ENCODE measurements at regions not wholly inside any gene's neighbourhood (a gene's known extent, or its start where the extent isn't known, plus 50 kb on each side); places are given as distances from the start of the nearest gene placed in this dataset.
A peak's percentile ranks its signal among the peaks of the same experiment; 100 is the strongest.

- no peak for FAIRE-seq
These were observed 444.4 kb upstream of the IGFBP7 start for GRCh38 chr4:57554556-57555092.

GRCh38 chr4:57553728-57554127 lies 443.5 kb upstream of the IGFBP7 start:
- FAIRE-seq, result peak; percentile 92

GRCh38 chr4:57550198-57550597 lies 440.0 kb upstream of the IGFBP7 start:
- FAIRE-seq, result no peak

- no peak for FAIRE-seq
These were observed 438.7 kb upstream of the IGFBP7 start for GRCh38 chr4:57548856-57549255.

GRCh38 chr4:57544811-57545654 lies 434.8 kb upstream of the IGFBP7 start:
- no peak for FAIRE-seq

GRCh38 chr4:57504797-57505530 lies 394.8 kb upstream of the IGFBP7 start:
- FAIRE-seq, result no peak

- no peak for FAIRE-seq
These were observed 394.0 kb upstream of the IGFBP7 start for GRCh38 chr4:57504139-57504538.

- FAIRE-seq, result no peak
These were observed 391.5 kb upstream of the IGFBP7 start for GRCh38 chr4:57501720-57502119.

GRCh38 chr4:57499786-57500185 lies 389.6 kb upstream of the IGFBP7 start:
- FAIRE-seq, result no peak

- no peak for FAIRE-seq
These were observed 388.1 kb upstream of the IGFBP7 start for GRCh38 chr4:57498251-57498650.

GRCh38 chr4:57496697-57497471 lies 386.7 kb upstream of the IGFBP7 start:
- FAIRE-seq, result no peak

- no peak for FAIRE-seq
These were observed 384.6 kb upstream of the IGFBP7 start for GRCh38 chr4:57494821-57495220.

GRCh38 chr4:57492251-57492878 lies 382.2 kb upstream of the IGFBP7 start:
- FAIRE-seq, result no peak

- no peak for FAIRE-seq
These were observed 381.2 kb upstream of the IGFBP7 start for GRCh38 chr4:57491388-57491787.

GRCh38 chr4:57490520-57491255 lies 380.5 kb upstream of the IGFBP7 start:
- no peak for FAIRE-seq

- FAIRE-seq, result no peak
These were observed 378.4 kb upstream of the IGFBP7 start for GRCh38 chr4:57488366-57489162.

- FAIRE-seq, result no peak
These were observed 365.2 kb upstream of the IGFBP7 start for GRCh38 chr4:57475424-57475823.

GRCh38 chr4:57465321-57466056 lies 355.3 kb upstream of the IGFBP7 start:
- no peak for FAIRE-seq

- peak; percentile 8 for FAIRE-seq
These were observed 352.7 kb upstream of the IGFBP7 start for GRCh38 chr4:57462843-57463242.

GRCh38 chr4:57460967-57461366 lies 350.8 kb upstream of the IGFBP7 start:
- no peak for FAIRE-seq

Measured in endometrium (tissue), 2 donors.